SK-N-SH treated with all-trans-retinoic acid at 6 μM for 48 hours (cell line): ENCODE measurements at regions not wholly inside any gene's neighbourhood (a gene's known extent, or its start where the extent isn't known, plus 50 kb on each side); places are given as distances from the start of the nearest gene placed in this dataset.

Source experiments
- ARNTL ChIP-seq: fragments of 450-650 bp; formaldehyde crosslinking; IDR thresholded peaks from 2 replicates; pipeline ENCODE4 v1.5.0; 2020; ENCODE audit warnings: low read depth, mild to moderate bottlenecking, moderate library complexity, borderline replicate concordance
- RARB ChIP-seq: fragments of 250-450 bp; sonication (Bioruptor Pico); IDR thresholded peaks from 2 replicates; pipeline ENCODE4 v1.8.0; 2021; ENCODE audit warnings: mild to moderate bottlenecking, moderate library complexity
- TCF4 ChIP-seq: fragments of 250-450 bp; sonication (Bioruptor Pico); IDR thresholded peaks from 2 replicates; pipeline ENCODE4 v1.8.0; 2021; ENCODE audit warnings: mild to moderate bottlenecking, moderate library complexity, borderline replicate concordance
- ZFP30 ChIP-seq: fragments of 450-650 bp; formaldehyde crosslinking; IDR thresholded peaks from 2 replicates; pipeline ENCODE4 v1.5.0; 2022; ENCODE audit warnings: mild to moderate bottlenecking, moderate library complexity
- TF ChIP-seq, protein P1 (sequence below): fragments of 250-450 bp; sonication (Bioruptor Pico); IDR thresholded peaks from 2 replicates; pipeline ENCODE4 v1.5.1; 2020; ENCODE audit warnings: low read depth, mild to moderate bottlenecking, moderate library complexity
- TF ChIP-seq, protein P2 (sequence below): fragments of 250-450 bp; sonication (Bioruptor Pico); IDR thresholded peaks from 2 replicates; pipeline ENCODE4 v1.8.0; 2020; ENCODE audit warnings: mild to moderate bottlenecking, moderate library complexity, borderline replicate concordance

DNA sequence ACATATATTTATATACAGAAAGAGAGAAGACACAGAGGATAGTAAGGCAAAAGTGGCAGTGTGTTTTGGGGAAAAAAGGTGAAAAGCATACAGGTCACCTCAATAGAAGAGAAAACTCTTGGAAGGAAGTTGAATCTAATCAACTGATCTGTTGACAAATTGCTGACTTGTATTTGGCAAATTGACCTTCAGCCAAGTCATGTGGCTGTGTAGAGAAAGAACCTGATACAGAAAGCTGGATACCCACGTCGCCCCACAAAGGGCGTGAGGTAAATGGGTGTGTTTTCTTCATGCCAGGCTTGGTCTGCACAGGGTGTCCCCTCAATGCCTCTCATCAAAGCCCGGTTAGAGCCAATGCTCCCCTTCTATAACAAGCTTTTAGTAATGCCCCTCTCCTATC is 230.0 kb upstream of the KLHL29 start:
- TF ChIP-seq, protein P1, sequence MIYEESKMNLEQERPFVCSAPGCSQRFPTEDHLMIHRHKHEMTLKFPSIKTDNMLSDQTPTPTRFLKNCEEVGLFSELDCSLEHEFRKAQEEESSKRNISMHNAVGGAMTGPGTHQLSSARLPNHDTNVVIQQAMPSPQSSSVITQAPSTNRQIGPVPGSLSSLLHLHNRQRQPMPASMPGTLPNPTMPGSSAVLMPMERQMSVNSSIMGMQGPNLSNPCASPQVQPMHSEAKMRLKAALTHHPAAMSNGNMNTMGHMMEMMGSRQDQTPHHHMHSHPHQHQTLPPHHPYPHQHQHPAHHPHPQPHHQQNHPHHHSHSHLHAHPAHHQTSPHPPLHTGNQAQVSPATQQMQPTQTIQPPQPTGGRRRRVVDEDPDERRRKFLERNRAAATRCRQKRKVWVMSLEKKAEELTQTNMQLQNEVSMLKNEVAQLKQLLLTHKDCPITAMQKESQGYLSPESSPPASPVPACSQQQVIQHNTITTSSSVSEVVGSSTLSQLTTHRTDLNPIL (CRISPR knock-in tag): no peak
- TF ChIP-seq TCF4 (CRISPR knock-in tag) (no peak), ARNTL (CRISPR knock-in tag) (no peak), ZFP30 (CRISPR knock-in tag) (no peak), RARB (CRISPR knock-in tag) (no peak)
- TF ChIP-seq, protein P2, sequence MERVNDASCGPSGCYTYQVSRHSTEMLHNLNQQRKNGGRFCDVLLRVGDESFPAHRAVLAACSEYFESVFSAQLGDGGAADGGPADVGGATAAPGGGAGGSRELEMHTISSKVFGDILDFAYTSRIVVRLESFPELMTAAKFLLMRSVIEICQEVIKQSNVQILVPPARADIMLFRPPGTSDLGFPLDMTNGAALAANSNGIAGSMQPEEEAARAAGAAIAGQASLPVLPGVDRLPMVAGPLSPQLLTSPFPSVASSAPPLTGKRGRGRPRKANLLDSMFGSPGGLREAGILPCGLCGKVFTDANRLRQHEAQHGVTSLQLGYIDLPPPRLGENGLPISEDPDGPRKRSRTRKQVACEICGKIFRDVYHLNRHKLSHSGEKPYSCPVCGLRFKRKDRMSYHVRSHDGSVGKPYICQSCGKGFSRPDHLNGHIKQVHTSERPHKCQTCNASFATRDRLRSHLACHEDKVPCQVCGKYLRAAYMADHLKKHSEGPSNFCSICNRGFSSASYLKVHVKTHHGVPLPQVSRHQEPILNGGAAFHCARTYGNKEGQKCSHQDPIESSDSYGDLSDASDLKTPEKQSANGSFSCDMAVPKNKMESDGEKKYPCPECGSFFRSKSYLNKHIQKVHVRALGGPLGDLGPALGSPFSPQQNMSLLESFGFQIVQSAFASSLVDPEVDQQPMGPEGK: no peak
